HEK293 (cell line): ENCODE measurements at regions not wholly inside any gene's neighbourhood (a gene's known extent, or its start where the extent isn't known, plus 50 kb on each side); places are given as distances from the start of the nearest gene placed in this dataset.

ENCODE experiments used
- CTCF ChIP-seq: fragments of 450-650 bp; formaldehyde crosslinking; IDR thresholded peaks from 2 replicates; pipeline ENCODE4 v1.5.1; 2016; ENCODE audit warnings: missing biosample characterization, missing genetic modification characterization
- PATZ1 ChIP-seq: fragments of 450-650 bp; formaldehyde crosslinking; IDR thresholded peaks from 2 replicates; pipeline ENCODE4 v1.5.1; 2016; ENCODE audit warnings: missing biosample characterization, missing genetic modification characterization
- PRDM6 ChIP-seq: fragments of 450-650 bp; formaldehyde crosslinking; IDR thresholded peaks from 2 replicates; pipeline ENCODE4 v1.5.1; 2017; ENCODE audit warnings: missing biosample characterization, missing genetic modification characterization
- ZBTB21 ChIP-seq: fragments of 450-650 bp; formaldehyde crosslinking; IDR thresholded peaks from 2 replicates; pipeline ENCODE4 v1.5.1; 2017; ENCODE audit warnings: missing biosample characterization, missing genetic modification characterization
- ZNF274 ChIP-seq, 2 experiments: fragments of 200-500 bp in 1 of 2; fragments of 450-650 bp in 1 of 2; sonication (Bioruptor generic) in 1 of 2; formaldehyde crosslinking in 1 of 2; IDR thresholded peaks; 2 replicates each; pipeline versions ENCODE4 v1.5.1 to v1.6.1; 2014 to 2016; ENCODE audit warnings: borderline replicate concordance in 1 of 2, inconsistent platforms in 1 of 2, low read length in 1 of 2, missing biosample characterization in 1 of 2, missing genetic modification characterization in 1 of 2
- ZNF544 ChIP-seq: fragments of 450-650 bp; formaldehyde crosslinking; IDR thresholded peaks from 2 replicates; pipeline ENCODE4 v1.5.0; 2017; ENCODE audit warnings: missing biosample characterization, missing genetic modification characterization
- ZNF610 ChIP-seq: fragments of 450-650 bp; formaldehyde crosslinking; IDR thresholded peaks from 2 replicates; pipeline ENCODE4 v1.5.1; 2016; ENCODE audit warnings: missing biosample characterization, missing genetic modification characterization, borderline replicate concordance

- no peak for TF ChIP-seq ZBTB21 (tag by site-specific recombination)
- TF ChIP-seq ZNF610 (tag by site-specific recombination): no peak
- no peak for TF ChIP-seq CTCF (tag by site-specific recombination)
- no peak for TF ChIP-seq ZNF544 (tag by site-specific recombination)
- no peak for TF ChIP-seq PATZ1
- no peak for TF ChIP-seq ZNF274 (IDR thresholded peaks at IDR 0.05; ENCODE audit: low read length)
- no peak for TF ChIP-seq ZNF274 (tag by site-specific recombination; IDR thresholded peaks at IDR 0.05; ENCODE audit: borderline replicate concordance)
- no peak for TF ChIP-seq PRDM6 (tag by site-specific recombination)
Measured at GRCh38 chr11:37605229-37605628, 1007.2 kb upstream of the RAG2 start.
